Stimulated activated CD8-positive, alpha-beta memory T cell treated with anti-CD3 and anti-CD28 coated beads, Interleukin-4, amount 100 ng/mL, for 48 hours (primary cell): ENCODE measurements at regions not wholly inside any gene's neighbourhood (a gene's known extent, or its start where the extent isn't known, plus 50 kb on each side); places are given as distances from the start of the nearest gene placed in this dataset.

Source experiments
- DNase-seq: peaks from one replicate; pipeline ENCODE4 v3.0.0-alpha.2; 2020

DNA sequence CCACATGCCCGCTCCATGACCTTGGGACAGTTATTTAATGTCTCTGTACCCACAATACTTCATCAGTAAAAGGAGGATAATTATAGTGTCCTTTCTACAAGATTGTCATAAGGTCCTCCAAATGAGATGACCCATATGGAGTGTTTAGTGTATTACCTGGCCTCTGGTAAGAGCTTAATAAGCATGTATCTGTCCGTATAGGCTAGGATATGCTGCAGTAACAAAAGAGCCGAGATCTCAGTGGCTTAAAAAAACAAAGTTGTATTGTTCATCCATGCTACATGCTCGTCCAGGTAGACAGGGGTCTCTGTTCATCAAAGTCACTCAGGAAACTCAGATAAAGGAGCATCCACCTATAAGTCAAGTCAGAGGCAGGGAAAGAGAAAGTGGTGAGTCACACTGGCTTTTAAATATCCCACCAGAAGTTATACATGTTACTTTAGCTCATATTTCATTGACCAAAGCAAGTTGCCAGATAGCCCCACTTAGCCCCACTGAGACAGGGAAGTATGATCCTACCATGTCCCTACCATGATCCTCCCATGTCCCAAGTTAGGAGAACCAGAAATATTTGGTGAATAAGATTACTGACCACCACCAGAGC is 53.0 kb upstream of the KAZN start:
- no peak for DNase-seq

DNA sequence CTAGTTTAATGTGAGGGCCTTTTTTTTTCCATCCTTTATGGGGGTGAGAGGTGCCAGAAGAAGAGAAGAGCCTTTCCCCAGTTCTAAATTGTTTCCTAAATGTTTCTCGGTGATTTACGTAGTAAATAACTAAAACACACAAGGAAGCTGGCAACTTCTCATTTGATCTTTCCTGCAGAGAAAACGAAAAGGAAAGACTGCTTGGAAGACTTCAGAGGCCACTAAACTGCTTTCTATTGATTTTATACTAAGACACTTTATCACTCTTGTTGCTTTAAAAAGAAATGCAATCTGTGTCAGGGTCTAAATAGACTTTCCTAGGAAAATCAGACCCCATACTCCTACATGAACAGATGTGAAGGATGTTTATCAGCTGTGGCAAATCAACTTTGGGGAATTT is 52.1 kb upstream of the KAZN start:
- no peak for DNase-seq
